ENCODE measurements at regions not wholly inside any gene's neighbourhood (a gene's known extent, or its start where the extent isn't known, plus 50 kb on each side); places are given as distances from the start of the nearest gene placed in this dataset.

DNA sequence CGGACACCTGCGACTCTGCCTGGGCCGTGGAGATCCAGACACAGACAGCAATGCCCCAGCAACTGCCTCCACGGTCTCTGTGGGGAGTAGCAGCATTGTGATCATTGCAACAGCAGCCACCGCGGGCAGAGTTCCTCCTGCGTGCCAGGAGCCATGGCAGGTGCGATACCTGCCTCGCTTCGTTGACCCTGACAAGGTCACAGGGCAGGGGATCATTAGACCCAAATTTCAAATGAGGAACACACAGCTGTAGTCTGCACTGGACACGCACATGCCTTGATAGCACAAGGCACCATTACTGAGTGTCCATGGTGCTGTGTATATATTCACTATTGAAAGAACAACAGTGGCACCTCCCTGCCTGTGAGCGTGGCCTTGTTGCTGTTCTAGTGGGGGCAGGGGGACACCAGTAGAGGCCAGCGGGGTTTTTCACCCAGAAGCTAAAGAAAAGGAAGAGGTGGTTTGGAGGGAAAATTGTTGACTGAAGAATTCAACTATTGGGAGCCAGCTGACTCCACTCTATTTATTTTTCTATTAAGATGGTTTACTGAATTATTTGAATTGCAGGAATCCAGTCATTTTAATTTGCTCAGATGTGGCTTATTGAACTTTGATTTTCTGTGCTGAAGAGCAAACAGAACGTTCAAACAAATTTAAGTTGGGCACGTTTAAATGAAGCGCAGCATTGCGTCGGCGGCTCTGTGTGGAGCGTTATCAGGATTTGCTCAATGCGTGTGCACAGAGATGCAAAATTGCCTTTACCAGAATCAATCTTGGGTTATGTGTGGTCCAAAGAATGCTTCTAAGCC, 60.2 kb upstream of the RPS6KA2 start:
- Histone ChIP-seq H3K4me1 (ENCODE audit: control insufficient read depth, extremely low read depth, insufficient read depth, low read length) (peaks cover 34% of the 10 kb centered on the region), H3K9ac (replicated peaks; ENCODE audit: extremely low read depth, insufficient read depth, low read length) (no peak overlapping the region), H3K79me2 (ENCODE audit: control insufficient read depth, insufficient read depth, low read length) (no peaks in the 10 kb centered on the region), H4K20me1 (replicated peaks; ENCODE audit: control insufficient read depth, extremely low read depth, insufficient read depth, low read length) (no peaks in the 10 kb centered on the region), H3K27me3 (ENCODE audit: control insufficient read depth in 2 of 2, insufficient read depth in 2 of 2, low read length in 2 of 2) (no peaks in the 10 kb centered on the region), H3K27ac (ENCODE audit: insufficient read depth, low read depth, low read length) (no peak overlapping the region), H3K9me3 (replicated peaks; ENCODE audit: control insufficient read depth, insufficient read depth, low read length) (no peaks in the 10 kb centered on the region), H3K4me2 (ENCODE audit: insufficient read depth, low read length) (no peak overlapping the region), H3K4me3 (replicated peaks in 1 of 3; ENCODE audit: insufficient read depth in 1 of 3, low read depth in 1 of 3, low read length in 3 of 3) (no peak overlapping the region), H2AFZ (ENCODE audit: low read depth, low read length) (no peak overlapping the region), H3K9me1 (replicated peaks; ENCODE audit: control insufficient read depth, extremely low read depth, insufficient read depth, low read length) (no peaks in the 10 kb centered on the region), H3K36me3 (ENCODE audit: control insufficient read depth in 2 of 2, extremely low read depth in 1 of 2, insufficient read depth in 2 of 2, low read length in 2 of 2) (no peaks in the 10 kb centered on the region)
- dilution Hi-C loops (cut with MboI; ENCODE audit: extremely low pct_ligation_motif_present, low sequenced_read_pairs) (no loop called here), intact Hi-C loops (cut with micrococcal nuclease) (no loop called here)
- ChIA-PET POLR2A (no interaction called here), CTCF (interaction anchor here (1.2 to 1.6 kb wide), 2 partner anchors 13 to 57 kb away, joined by 3 read pairs; no protein-coding TSS in a partner anchor)
- FAIRE-seq (no peak), DNase-seq (ENCODE audit: low read depth, low spot score) (no peak)
- no TSS peak for BruUV-seq (replicated peaks)
- TF ChIP-seq JUN (IDR thresholded peaks at IDR 0.05; ENCODE audit: borderline replicate concordance, insufficient read depth, insufficient read length, low read depth) (no peak), POLR2A (IDR thresholded peaks at IDR 0.05; ENCODE audit: low read depth, low read length) (no peak), EZH2 (IDR thresholded peaks at IDR 0.05; ENCODE audit: borderline replicate concordance, low read depth, low read length, severe bottlenecking) (no peak), GATA2 (IDR thresholded peaks at IDR 0.05; ENCODE audit: insufficient read depth, insufficient read length, low read depth, low read length) (no peak), FOS (IDR thresholded peaks at IDR 0.05; ENCODE audit: borderline replicate concordance, insufficient read depth, low read length) (no peak), MYC (IDR thresholded peaks at IDR 0.05; ENCODE audit: low read depth, low read length) (no peak), POLR2AphosphoS5 (IDR thresholded peaks at IDR 0.05; ENCODE audit: insufficient read depth, low read depth, low read length) (no peak)
- TF ChIP-seq, protein P1, sequence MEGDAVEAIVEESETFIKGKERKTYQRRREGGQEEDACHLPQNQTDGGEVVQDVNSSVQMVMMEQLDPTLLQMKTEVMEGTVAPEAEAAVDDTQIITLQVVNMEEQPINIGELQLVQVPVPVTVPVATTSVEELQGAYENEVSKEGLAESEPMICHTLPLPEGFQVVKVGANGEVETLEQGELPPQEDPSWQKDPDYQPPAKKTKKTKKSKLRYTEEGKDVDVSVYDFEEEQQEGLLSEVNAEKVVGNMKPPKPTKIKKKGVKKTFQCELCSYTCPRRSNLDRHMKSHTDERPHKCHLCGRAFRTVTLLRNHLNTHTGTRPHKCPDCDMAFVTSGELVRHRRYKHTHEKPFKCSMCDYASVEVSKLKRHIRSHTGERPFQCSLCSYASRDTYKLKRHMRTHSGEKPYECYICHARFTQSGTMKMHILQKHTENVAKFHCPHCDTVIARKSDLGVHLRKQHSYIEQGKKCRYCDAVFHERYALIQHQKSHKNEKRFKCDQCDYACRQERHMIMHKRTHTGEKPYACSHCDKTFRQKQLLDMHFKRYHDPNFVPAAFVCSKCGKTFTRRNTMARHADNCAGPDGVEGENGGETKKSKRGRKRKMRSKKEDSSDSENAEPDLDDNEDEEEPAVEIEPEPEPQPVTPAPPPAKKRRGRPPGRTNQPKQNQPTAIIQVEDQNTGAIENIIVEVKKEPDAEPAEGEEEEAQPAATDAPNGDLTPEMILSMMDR (IDR thresholded peaks at IDR 0.05; ENCODE audit: extremely low read depth in 1 of 2, insufficient read depth in 1 of 2, low read depth in 1 of 2, low read length in 2 of 2), result no peak
- TF ChIP-seq, protein P2, sequence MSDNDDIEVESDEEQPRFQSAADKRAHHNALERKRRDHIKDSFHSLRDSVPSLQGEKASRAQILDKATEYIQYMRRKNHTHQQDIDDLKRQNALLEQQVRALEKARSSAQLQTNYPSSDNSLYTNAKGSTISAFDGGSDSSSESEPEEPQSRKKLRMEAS (IDR thresholded peaks at IDR 0.05; ENCODE audit: insufficient read depth, insufficient read length), result no peak

Data from endothelial cell of umbilical vein (primary cell).